Hematopoietic multipotent progenitor cell treated with erythropoietin and hydrocortisone succinate and interleukin-3 and kit ligand, for 4 days (in vitro differentiated cells): ENCODE measurements at regions not wholly inside any gene's neighbourhood (a gene's known extent, or its start where the extent isn't known, plus 50 kb on each side); places are given as distances from the start of the nearest gene placed in this dataset.
"Not testable (repeated sequence)": the region's sequence is repeated elsewhere in the genome, so short reads cannot be mapped to it uniquely, and the experiment has no call there.

Source experiments
- DNase-seq: peaks from one replicate; pipeline ENCODE4 v3.0.0-alpha.2; 2015

DNA sequence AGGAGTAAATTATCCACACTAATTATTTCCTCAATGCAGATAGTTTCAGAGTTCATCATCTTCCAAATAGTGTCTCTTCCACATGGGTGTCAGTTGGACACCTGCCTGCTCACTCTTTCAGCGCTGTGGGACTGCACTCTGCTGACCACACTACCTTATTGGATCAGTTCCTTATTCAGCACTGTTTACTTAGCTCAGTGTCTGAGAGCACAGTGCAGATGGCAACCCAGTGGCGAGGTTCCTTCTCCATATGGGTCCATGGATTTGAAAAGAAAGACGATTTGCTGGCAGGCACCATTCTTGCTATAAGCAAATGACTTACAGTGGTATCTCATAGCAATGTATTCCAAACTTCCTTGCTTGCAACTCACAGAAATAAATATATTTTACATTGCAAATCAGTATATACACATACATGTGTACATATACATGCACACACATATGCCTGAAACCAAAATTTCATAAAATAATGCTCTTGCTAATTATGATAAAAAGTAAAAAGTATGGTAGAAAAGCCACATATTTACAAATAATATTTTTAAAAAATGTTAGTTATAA, 354.8 kb downstream of the INSIG2 start:
- no peak for DNase-seq

DNA sequence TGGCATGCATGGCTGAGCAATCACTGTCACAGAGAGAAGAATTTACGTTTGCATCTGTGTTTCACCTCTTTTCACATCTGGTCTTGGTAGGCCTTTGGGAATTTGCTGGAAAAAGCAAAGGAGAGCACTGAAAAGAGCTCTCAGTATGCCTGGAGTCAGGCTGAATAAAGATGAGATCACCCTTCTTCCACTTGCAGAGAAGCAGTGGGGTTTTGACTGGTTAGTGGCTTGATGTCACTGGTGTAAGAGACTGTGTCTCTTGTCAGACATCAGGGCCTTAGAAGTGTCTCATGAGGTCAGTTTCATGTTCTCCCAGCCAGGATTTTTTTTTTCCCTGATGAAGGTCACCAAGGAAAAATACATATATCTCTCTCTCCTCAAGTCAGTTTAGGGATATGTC, 353.8 kb downstream of the INSIG2 start:
- no peak for DNase-seq

DNA sequence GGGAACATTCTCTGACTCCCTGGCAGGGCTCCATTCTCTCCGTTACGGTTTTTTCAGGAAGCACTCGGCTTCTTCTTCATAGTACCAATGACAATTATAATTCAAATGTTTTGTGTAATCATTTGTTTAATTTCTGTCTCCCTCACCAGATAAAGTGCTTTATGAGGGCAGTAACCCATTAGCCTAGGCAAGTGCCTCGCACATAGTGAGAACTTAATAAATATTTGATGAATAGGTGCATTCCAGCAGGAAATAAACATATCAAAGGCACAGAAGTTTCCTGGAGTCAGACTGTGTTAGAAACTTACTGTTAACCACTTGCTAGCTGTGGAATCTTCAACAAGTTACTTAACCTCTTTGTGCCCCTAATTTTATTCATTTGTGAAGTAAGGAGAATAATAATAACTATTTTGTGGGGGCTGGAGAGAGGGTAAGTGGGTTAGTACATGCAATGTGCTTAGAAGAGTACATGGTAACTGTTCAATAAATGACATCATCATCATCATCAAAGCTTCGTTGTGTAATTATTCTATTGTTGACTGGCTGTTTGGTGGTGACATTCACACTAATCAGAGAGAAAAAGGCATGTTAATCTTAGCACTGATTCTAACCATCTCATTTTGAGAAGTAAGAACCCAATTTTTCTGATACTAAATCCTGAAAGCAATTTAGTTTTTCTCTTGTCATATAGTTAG, 352.3 kb downstream of the INSIG2 start:
- no peak for DNase-seq

DNA sequence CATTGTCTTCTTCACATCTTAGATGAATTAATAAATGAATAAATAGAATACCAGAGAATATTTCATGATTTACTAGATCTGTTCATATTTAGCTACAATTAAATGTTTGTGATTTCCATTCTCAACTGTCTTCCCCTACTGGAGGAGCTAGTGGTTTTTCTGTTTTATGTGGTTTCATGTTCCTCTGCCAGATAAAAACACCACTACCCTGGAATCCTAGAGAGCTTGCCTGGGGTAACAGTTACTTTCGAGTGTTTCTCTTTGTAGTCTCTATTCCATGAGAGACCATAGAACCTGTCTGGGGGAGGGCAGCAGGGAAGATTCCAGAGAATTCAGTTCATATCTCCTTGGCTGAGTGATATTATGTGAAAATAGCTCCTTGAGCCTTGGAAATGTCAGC, 349.2 kb downstream of the INSIG2 start:
- DNase-seq, result no peak

DNA sequence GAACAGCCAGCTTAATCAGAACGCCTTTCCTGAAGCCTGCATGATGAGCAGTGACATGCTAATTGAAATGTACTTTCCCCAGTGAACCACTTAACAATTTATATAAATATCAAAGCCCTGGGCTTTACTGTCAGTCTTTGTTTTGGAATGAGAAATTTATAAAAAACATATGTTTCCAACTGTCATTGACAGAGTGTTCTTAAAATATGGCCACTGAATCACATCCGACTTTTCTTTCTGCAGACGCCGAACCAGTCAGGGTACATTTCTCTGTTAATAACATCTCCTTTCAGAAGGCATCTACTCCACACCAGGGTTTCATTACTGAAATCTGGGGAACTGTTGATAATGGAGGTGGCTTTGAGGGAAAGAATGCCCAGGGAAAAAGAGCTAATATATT, 343.7 kb downstream of the INSIG2 start:
- DNase-seq, result no peak

DNA sequence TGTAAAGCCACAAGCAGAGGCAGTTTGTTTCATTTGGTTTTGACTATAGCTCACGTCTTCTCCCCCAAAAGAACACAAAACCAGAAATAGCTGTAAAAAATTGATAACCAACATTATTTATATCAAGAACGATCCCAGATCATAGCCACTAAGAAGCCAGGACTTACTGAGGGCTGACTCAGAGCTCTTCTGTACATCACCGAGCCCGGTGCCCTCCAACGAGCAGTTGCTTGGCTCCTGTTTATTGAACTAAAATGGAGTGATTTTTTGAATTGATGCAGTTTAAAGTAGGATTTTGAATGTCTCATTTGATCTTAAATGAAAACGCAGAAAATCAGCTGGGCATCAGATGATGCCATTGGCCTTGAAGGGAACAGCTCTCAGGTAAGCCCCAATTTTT, 343.3 kb downstream of the INSIG2 start:
- DNase-seq, result no peak

DNA sequence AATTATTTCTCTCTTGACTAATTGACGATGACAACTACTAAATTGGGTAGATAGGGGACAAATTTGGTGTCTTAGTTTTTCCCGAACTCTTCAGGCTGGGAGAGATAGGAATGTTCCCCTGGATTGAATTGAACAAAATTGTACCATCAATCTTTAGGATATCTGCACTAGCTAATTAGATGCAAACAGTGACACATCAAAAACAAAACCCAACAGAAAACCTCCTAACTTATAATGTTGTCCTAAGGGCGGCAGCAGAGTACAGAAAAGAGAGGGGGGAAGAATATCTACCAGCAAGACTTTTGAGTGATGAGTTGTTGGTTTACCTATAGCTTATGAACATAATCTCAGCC, 342.9 kb downstream of the INSIG2 start:
- no peak for DNase-seq

DNA sequence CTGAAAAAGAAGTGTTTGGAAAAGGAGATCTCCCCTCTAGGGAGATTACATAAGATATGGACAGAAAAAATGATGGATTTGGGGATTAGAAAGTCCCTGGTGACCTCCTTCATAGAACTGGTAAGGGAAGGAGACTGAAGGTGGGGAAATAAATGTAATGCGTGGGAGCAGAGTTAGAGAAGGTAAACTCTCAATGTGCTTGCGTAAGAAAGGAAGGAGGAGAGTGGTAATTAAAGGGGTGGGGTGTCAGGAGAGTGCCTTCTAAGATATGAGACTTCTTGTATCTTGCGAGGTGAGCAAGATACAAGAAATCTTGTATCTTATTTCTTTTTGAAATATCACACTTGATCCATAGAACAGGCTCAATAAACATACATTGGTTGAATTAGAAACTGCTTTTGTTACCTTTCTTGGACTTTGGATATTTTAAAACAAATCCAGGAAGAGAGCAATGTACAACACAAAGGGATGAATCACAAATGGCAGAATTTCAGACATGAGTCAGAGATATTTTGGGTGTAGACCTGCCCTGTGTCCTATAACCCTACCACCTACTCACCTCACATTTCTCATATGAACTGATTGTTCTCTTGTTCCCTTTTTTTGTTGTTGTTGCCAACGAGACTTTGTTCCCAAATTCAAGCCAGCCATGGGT, 342.4 kb downstream of the INSIG2 start:
- no peak for DNase-seq

DNA sequence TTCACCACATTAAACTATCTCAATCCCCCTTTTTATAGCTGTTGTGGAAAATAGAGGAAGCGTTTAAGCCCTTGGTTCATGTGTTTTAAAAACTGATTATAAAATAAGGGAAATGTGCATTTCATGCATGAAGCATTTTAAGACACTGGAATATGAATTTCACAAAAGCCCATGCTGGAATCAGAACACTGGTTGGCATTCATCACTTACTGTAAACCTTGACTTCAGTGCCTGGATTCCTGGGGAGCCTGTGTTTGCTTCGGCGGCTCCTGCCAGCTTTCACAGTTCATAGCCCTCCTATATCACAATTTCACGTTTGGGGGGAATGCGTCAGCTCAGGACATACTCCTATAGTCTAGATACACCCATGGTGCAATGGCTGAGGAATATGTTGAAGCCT, 336.9 kb downstream of the INSIG2 start:
- DNase-seq, result no peak

DNA sequence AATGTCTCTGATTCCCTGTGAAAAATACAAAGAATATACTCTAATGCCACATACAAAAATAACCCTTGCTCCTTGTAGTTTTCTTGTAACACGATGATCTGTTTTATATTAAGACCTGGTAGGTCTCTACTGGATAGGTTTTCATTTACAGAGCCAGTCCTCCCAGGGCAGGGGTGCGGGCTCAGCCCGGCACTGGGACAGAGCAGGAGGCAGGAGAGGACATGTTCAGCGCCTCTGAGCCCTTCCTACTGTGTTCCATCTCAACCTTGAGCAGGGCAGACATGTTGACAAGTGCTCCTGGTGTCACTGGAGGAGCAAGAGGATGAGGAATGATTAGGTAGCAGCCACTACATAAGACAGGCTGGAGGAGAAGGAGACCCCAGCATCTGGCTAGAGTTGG, 335.5 kb downstream of the INSIG2 start:
- no peak for DNase-seq

DNA sequence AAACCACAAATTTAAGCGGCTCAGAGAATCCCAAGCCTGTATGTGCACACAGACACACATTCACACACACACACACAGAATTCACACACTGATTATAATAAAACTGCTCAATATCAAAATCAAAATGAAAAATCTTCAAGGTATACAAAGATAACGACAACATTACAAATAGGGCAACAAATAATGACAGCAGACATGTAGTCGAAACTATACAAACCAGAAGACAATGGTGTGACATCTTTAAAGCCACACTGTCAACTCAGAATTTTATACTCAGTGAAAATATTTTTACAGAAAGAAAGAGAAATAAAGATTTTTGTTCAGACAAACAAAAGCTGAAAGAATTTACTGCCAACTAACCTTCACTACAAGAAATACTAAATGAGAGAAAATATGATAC, 333.4 kb downstream of the INSIG2 start:
- DNase-seq, result no peak

DNA sequence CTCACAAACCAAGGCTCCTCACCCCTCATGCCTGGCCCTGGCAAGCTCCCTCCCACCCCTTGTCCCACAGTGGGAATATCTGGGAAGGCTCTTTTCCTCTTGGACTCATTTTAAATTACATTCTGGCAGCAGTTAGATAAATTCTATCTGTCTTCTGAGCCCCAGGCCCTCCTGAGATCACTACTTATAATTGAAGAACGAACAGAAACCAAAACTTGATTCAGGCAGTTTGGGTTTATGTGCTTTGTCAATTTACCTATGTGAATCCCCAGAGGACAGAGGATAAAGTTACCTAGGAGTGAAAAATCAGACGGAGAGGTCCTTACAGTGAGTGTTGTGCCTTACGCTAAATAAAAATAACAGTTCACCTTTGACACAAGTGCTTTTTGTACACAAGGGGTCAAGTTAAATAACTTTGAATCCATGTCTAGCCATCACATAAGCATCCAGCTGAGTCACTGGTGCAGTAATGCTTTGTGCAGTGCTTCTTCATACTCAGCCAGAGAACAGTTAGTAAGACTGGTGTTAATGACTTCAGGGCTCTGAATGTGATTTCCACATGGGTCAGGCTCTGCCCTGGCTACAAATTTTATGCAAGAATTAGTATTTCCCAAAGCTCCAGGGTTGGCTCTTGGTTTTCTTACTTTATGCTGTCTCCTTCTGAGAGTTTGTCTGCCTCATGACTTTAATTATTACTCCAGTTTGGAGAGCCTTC, 329.3 kb downstream of the INSIG2 start:
- DNase-seq, result no peak

DNA sequence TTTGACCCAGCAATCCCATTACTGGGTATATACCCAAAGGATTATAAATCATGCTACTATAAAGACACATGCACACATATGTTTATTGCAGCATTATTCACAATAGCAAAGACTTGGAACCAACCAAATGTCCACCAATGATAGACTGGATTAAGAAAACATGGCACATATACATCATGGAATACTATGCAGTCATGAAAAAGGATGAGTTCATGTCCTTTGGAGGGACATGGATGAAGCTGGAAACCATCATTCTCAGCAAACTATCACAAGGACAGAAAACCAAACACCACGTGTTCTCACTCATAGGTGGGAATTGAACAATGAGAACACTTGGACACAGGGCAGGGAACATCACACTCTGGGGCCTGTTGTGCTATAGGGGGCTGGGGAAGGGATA, 326.9 kb downstream of the INSIG2 start:
- DNase-seq, result not testable (repeated sequence)

DNA sequence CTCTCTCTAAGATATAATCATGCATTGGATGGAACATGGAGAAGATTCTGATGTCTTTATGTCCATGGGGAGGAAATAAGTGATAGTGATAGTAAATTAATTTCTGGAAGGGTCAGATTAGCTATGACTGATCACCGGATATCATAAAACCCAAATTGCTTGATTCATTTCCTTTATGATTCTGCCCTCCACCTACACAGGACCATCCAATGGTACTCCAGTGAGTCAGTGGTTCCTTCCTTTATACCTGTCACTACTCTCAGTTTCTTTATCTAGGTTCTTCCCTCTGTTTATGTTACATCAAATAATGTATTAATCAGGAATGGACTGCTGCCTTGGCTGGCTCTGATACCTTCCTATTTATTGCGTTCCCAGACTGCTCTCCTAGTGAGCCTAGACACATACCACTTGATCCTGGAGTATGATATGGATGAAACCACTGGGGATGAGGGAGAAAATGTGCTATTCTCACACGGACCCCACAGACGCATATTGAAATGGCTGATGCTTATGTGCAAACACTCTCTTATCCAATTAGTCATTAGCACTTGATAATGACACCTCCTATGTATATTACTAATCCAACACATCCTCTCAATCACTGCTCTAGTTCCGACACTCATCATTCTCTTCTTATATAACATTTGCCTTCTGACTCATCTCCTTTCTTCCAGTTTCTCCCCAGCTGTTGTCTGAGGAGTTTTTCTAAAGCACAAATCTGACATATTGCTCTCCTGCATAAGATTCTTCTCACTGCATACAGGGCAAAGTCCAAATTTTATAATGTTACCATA, 315.6 kb downstream of the INSIG2 start:
- DNase-seq, result no peak

DNA sequence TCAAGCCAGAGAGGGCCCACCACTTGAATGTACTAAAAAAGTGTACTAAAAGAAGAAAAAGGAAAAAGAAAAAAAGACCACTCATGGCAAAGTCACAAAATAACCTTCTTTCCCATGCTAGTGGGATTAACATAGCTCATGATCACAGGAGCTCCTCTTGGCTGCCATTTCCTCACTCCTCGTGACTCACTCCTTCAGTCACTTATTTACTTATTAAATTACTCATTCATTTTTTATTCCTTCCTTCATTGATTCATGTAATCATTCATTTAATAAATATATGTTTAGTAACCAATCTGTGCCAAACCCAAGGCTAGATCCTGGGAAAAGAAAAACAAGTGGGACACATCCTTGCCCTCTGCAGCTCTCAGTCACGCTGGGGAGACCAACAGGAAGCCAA, 300.5 kb downstream of the INSIG2 start:
- no peak for DNase-seq

DNA sequence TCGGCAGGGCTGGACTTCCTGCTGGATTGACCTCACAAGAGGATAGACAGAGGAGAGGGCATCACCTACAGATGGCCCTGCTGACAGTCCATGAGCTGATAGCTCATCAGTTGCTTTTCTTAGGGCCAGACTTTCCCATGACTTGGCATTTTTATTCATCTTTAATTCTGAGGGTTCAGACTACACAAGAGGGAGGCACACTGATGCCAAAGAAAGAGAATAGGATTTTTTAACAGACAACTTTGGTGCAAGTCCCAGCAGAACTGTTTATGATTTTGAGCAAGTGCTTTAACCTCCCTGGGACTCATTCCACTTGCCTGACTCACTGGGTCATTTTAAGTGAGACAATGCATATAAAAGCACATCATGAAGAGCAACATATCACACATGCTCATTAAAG, 299.2 kb downstream of the INSIG2 start:
- DNase-seq, result no peak

DNA sequence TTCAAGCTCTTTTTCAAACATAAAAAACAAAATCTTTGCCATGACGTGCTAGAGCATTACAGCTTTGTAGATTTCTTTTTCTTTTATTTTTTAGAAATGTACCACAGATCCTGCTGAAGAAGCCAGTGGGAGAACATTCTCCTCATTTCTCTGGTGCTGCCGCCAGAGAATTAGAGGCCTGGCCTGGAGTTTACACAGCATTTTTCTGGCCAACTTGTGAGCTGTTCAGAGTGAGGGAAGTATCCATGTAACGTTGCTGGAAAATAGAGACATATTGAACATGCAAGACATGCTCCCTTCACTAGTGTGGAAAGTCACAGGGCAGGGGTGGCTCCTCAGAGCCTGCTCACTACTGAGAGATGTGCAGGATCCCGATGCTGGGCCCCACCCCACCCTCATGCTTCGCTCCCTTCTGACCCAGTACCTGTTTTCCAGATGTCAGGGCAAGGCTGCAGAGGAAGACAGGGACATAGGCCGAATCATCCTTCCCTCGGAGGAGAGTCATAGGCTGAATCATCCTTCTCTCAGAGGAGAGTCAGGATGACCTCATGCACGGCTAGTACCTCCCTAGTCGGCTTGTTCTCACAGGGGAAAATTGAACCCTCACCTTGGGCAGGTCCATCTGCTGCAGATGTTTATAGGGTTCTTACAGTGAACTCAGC, 298.5 kb downstream of the INSIG2 start:
- DNase-seq, result no peak

DNA sequence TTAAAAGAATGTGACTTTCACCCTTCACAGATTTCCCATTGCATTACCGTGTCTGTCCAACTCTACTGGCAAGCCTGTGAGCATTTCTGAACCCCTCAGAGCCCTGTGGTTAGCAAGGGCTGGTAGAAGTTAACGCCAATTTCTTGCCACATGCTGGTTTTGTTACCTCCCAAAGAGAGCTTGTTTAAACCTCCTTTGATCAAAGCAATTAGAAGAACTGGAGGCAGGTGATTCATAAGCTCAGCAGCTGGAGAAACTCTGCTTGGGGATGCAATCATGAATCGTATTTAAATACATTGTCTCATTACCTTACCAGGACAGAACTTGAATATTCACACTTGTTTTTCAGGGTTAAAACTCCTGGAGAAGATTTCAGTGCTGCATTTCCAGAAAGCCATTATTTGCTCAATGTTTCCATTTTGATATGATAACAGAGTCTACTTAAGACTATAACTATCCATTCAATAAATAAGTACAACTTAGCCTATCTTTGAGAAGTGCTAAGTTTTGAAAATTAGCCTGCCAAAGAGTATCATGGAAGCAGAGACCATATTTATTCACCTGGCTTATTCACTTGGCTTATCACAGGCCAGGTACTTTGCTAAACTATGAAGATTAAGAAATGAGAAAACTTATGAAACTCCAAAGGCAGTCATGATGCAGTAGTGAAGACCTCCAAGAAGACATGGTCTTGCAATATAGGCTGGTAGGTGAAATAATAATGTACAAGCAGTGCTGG, 292.8 kb downstream of the INSIG2 start:
- no peak for DNase-seq

DNA sequence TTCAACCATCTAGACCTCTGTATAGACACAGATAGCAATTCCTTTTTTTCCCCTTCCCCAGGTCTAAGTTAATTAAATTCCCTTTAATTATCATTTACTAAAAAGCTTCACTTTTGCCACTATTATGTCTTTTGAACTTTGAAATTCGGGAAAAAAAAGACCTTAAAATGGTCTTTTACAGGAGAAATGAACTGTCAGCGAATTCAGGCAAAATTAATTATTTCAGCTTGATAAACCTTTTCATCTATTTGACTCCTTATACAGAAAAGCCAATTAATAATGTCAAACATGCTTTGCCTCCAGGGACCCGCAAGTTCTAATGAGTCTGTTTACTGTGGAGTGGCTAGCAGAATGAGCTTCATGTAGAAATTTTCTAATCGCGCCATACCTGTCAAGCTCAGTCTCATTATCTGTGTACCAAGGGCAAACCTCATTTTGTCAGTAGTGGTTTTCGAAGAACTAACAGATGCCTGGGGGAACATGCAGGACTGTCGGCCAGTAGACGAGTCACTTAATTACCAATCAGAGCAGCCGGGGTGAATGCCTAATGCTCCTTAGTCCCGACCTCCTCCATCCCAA, 287.7 kb downstream of the INSIG2 start:
- no peak for DNase-seq

DNA sequence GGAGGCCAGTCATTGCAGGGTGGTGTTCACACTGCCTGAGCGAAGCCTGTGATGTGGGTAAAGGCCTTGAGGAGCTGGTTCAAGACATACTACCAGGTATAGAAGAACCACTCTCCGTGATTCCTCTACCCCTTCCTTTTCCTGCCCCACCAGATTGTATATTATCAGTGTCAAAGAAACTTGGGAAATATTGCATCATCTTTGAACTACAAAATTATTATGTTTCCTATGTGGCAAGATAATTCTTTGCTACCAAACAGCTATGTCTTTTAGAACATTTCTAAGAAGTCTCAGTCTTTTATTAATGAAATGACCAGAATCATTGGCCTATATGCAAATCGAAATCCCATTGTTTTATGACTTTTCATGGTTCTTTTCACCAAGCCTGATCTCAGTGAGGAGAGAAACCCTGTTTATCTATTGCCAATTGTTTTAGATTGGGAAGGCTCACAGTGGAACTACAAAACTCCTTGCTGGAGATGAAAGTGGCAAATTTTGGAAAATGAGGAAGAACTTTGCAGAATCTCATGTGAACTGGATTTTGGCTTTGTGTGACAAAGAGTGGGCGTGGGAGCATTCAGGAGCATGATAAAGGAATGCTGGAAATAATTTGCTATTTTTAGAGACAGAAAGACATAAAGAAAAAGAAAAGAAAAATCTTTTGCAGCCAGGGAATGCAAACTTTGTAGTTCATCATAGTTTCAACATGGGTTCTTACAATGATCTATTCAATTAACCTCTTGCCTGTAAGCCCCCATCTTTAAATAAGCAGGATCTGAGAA, 286.9 kb downstream of the INSIG2 start:
- no peak for DNase-seq
